ENCODE measurements at regions not wholly inside any gene's neighbourhood (a gene's known extent, or its start where the extent isn't known, plus 50 kb on each side); places are given as distances from the start of the nearest gene placed in this dataset.

GRCh38 chr1:192951691-192952460 lies 107.3 kb downstream of the UCHL5 start:
- no peaks in the 10 kb centered on the region for H3K9me3 ChIP-seq (replicated peaks; ENCODE audit: control insufficient read depth, insufficient read depth, low read length)
- ChIA-PET CTCF (interaction anchor here (0.6 to 1.3 kb wide), 3 partner anchors 12 to 151 kb away, joined by 3 read pairs; no protein-coding TSS in a partner anchor), SMC1A (ENCODE audit: uncharacterized antibody, unreplicated experiment) (interaction anchor here (0.7 to 2.1 kb wide), 9 partner anchors 8 to 145 kb away, joined by 3 to 6 read pairs (median 3); no protein-coding TSS in a partner anchor), POLR2A (interaction anchor here (0.6 kb wide), 1 partner anchor 54 kb away, joined by 4 read pairs; no protein-coding TSS in a partner anchor), RAD21 (ENCODE audit: unreplicated experiment) (no interaction called here)
- ATAC-seq = peak; percentile 92
- no peaks in the 10 kb centered on the region for H3K79me2 ChIP-seq (ENCODE audit: control insufficient read depth, insufficient read depth, low read length)
- H3K36me3 ChIP-seq (ENCODE audit: control insufficient read depth in 2 of 2, insufficient read depth in 2 of 2, low read length in 1 of 2) = no peaks in the 10 kb centered on the region
- no peaks in the 10 kb centered on the region for H3K4me1 ChIP-seq (ENCODE audit: control insufficient read depth, insufficient read depth, low read length)
- BruUV-seq (replicated peaks) = no TSS peak
- no peak overlapping the region for H2AFZ ChIP-seq (ENCODE audit: control insufficient read depth, low read depth, low read length)
- 9% methylated on average over 6 of the region's 6 CpGs for WGBS (ENCODE audit: insufficient coverage, insufficient replicate concordance, low lambda C conversion rate, missing lambda C conversion rate)
- no peak overlapping the region for H3K27ac ChIP-seq (ENCODE audit: control insufficient read depth, insufficient read depth)
- DNase-seq (ENCODE audit: low read depth, low spot score) = peak; percentile 12
- no peak overlapping the region for H3K9ac ChIP-seq (ENCODE audit: control insufficient read depth, insufficient read depth, low read length)
- H3K4me3 ChIP-seq = no peak overlapping the region
- in situ Hi-C loops (cut with MboI) (no loop called here), intact Hi-C loops (cut with micrococcal nuclease; ENCODE audit: unreplicated experiment) (no loop called here)
- no peaks in the 10 kb centered on the region for H3K27me3 ChIP-seq (replicated peaks in 1 of 2; ENCODE audit: control insufficient read depth in 2 of 2, insufficient read depth in 2 of 2, low read length in 1 of 2)
- TF ChIP-seq GATAD2B (conservative IDR thresholded peaks at IDR 0.05; ENCODE audit: low read depth) (no peak), RUNX3 (IDR thresholded peaks at IDR 0.05; ENCODE audit: low read length) (0 out of 2 replicates have a peak, but pooled peaks have one; percentile 24), ETV6 (conservative IDR thresholded peaks at IDR 0.05 in 1 of 2, IDR thresholded peaks at IDR 0.05 in 1 of 2; ENCODE audit: borderline replicate concordance in 1 of 2, low read depth in 1 of 2) (peak in 1 of 2 experiments; percentile 58; a peak in 1 of 4 replicates), EED (IDR thresholded peaks at IDR 0.05; ENCODE audit: low read depth) (peak; percentile 22; the same call in 1 of the 2 replicates), JUNB (IDR thresholded peaks at IDR 0.05) (0 out of 2 replicates have a peak, but pooled peaks have one; percentile 18), RAD51 (IDR thresholded peaks at IDR 0.05) (no peak)
- FAIRE-seq = no peak
- H4K20me1 ChIP-seq (ENCODE audit: control insufficient read depth, insufficient read depth) = no peaks in the 10 kb centered on the region
- H3K4me2 ChIP-seq (ENCODE audit: control insufficient read depth, insufficient read depth) = no peak overlapping the region

- intact Hi-C loops (cut with micrococcal nuclease; ENCODE audit: unreplicated experiment) (no loop called here), in situ Hi-C loops (cut with MboI) (no loop called here)
- H3K9ac ChIP-seq (ENCODE audit: control insufficient read depth, insufficient read depth, low read length) = no peak overlapping the region
- ChIA-PET CTCF (interaction anchor here (1.3 kb wide), 1 partner anchor 23 kb away, joined by 3 read pairs; no protein-coding TSS in a partner anchor), SMC1A (ENCODE audit: uncharacterized antibody, unreplicated experiment) (interaction anchor here (0.7 to 2.1 kb wide), 2 partner anchors 9 to 146 kb away, joined by 3 to 6 read pairs; no protein-coding TSS in a partner anchor), RAD21 (ENCODE audit: unreplicated experiment) (no interaction called here), POLR2A (no interaction called here)
- no peaks in the 10 kb centered on the region for H3K4me1 ChIP-seq (ENCODE audit: control insufficient read depth, insufficient read depth, low read length)
- H3K9me3 ChIP-seq (replicated peaks; ENCODE audit: control insufficient read depth, insufficient read depth, low read length) = no peaks in the 10 kb centered on the region
- WGBS (ENCODE audit: insufficient coverage, insufficient replicate concordance, low lambda C conversion rate, missing lambda C conversion rate) = 74% methylated on average over 2 of the region's 2 CpGs
- H4K20me1 ChIP-seq (ENCODE audit: control insufficient read depth, insufficient read depth) = no peaks in the 10 kb centered on the region
- DNase-seq (ENCODE audit: low read depth, low spot score) = no peak
- H2AFZ ChIP-seq (ENCODE audit: control insufficient read depth, low read depth, low read length) = no peak overlapping the region
- BruUV-seq (replicated peaks) = no TSS peak
- H3K27ac ChIP-seq (ENCODE audit: control insufficient read depth, insufficient read depth) = no peak overlapping the region
- FAIRE-seq = no peak
- no peaks in the 10 kb centered on the region for H3K79me2 ChIP-seq (ENCODE audit: control insufficient read depth, insufficient read depth, low read length)
- no peak overlapping the region for H3K4me2 ChIP-seq (ENCODE audit: control insufficient read depth, insufficient read depth)
- no peak for ATAC-seq
- no peaks in the 10 kb centered on the region for H3K36me3 ChIP-seq (ENCODE audit: control insufficient read depth in 2 of 2, insufficient read depth in 2 of 2, low read length in 1 of 2)
- no peak overlapping the region for H3K4me3 ChIP-seq
- no peaks in the 10 kb centered on the region for H3K27me3 ChIP-seq (replicated peaks in 1 of 2; ENCODE audit: control insufficient read depth in 2 of 2, insufficient read depth in 2 of 2, low read length in 1 of 2)
- TF ChIP-seq ZNF274 (IDR thresholded peaks at IDR 0.05; ENCODE audit: insufficient read depth, insufficient read length) (no peak), NFYB (IDR thresholded peaks at IDR 0.05; ENCODE audit: insufficient read depth, low read depth, low read length) (no peak), TARDBP (IDR thresholded peaks at IDR 0.05; ENCODE audit: borderline replicate concordance) (no peak), BHLHE40 (IDR thresholded peaks at IDR 0.05; ENCODE audit: borderline replicate concordance in 1 of 2, low read depth in 2 of 2, low read length in 1 of 2) (no peak), ZNF687 (IDR thresholded peaks at IDR 0.05) (no peak), MYC (IDR thresholded peaks at IDR 0.05; ENCODE audit: insufficient read depth, insufficient read length, insufficient replicate concordance, low read length, severe bottlenecking) (no peak)
Measured at GRCh38 chr1:192952646-192953045, 106.5 kb downstream of the UCHL5 start.

Measured in GM12878 (cell line).